AG04450 (cell line): ENCODE measurements at regions not wholly inside any gene's neighbourhood (a gene's known extent, or its start where the extent isn't known, plus 50 kb on each side); places are given as distances from the start of the nearest gene placed in this dataset.
"Not testable (repeated sequence)": the region's sequence is repeated elsewhere in the genome, so short reads cannot be mapped to it uniquely, and the experiment has no call there.

Experiments used
- CTCF ChIA-PET: fragments of 300-600, 350-600 bp; formaldehyde crosslinking; extraction: SDS; loops from one replicate; lab custom pipeline; 2022; ENCODE audit warnings: antibody characterized with exemption, inconsistent platforms; lab: Charles Lee
- POLR2A ChIA-PET: fragments of 350-600 bp; formaldehyde crosslinking; extraction: SDS; loops from one replicate; lab custom pipeline; 2021; ENCODE audit warnings: antibody characterized with exemption, inconsistent platforms; lab: Yijun Ruan, JAX
- DNase-seq: peaks from one replicate; pipeline ENCODE4 v3.0.0-alpha.2; 2011; ENCODE audit warnings: low read depth, low spot score
- H3K27ac ChIP-seq: one replicate; pipeline ENCODE4 v1.5.1; 2012; ENCODE audit warnings: low read depth, low read length, control low read depth
- H3K27me3 ChIP-seq: one replicate; pipeline ENCODE4 v1.6.0; 2012; ENCODE audit warnings: low read length; ENCODE audit not compliant: control insufficient read depth, insufficient read depth
- H3K4me3 ChIP-seq: 2 replicates; pipeline ENCODE4 v1.5.1; 2011; ENCODE audit warnings: mild to moderate bottlenecking, low read depth, low read length, control low read depth
- H3K9me3 ChIP-seq: 2 replicates; pipeline ENCODE4 v1.5.1; 2012; ENCODE audit warnings: low read length; ENCODE audit not compliant: control insufficient read depth, insufficient read depth
- CTCF ChIP-seq: IDR thresholded peaks from 2 replicates; pipeline ENCODE4 v1.5.1; 2011; ENCODE audit warnings: low read depth, low read length, control low read depth, inconsistent platforms

- H3K27me3 ChIP-seq: peaks cover 29% of the 10 kb centered on the region
- CTCF ChIA-PET: interaction anchor here (1.6 kb wide), 1 partner anchor 253 kb away, joined by 5 read pairs; no protein-coding TSS in a partner anchor
- H3K27ac ChIP-seq, POLR2A ChIA-PET, H3K9me3 ChIP-seq, DNase-seq, H3K4me3 ChIP-seq: not testable (repeated sequence)
Measured at GRCh38 chr7:39833865-39834634, 116.0 kb upstream of the CDK13 start.

- CTCF ChIA-PET: no interaction called here
Measured at GRCh38 chr7:39838326-39838725, 111.7 kb upstream of the CDK13 start.

GRCh38 chr7:39845006-39845405, 105.0 kb upstream of the CDK13 start:
- DNase-seq: no peak
- no peak overlapping the region for H3K27ac ChIP-seq
- ChIA-PET CTCF (no interaction called here), POLR2A (no interaction called here)
- no peak overlapping the region for H3K4me3 ChIP-seq
- H3K27me3 ChIP-seq: peaks cover 9% of the 10 kb centered on the region
- no peaks in the 10 kb centered on the region for H3K9me3 ChIP-seq
- TF ChIP-seq CTCF: no peak

More at GRCh38 chr7:39838326-39838725, 111.7 kb upstream of the CDK13 start:
- peaks cover 26% of the 10 kb centered on the region for H3K27me3 ChIP-seq
- TF ChIP-seq CTCF: no peak
- H3K4me3 ChIP-seq: no peak overlapping the region
- H3K27ac ChIP-seq: no peak overlapping the region
- POLR2A ChIA-PET: no interaction called here
- H3K9me3 ChIP-seq: no peaks in the 10 kb centered on the region; the same call in 1 of the 2 replicates
- no peak for DNase-seq

- no peak for TF ChIP-seq CTCF
- peaks cover 6% of the 10 kb centered on the region for H3K27me3 ChIP-seq
- H3K4me3 ChIP-seq: no peak overlapping the region
- H3K27ac ChIP-seq: no peak overlapping the region
- ChIA-PET POLR2A (no interaction called here), CTCF (no interaction called here)
- DNase-seq: no peak
- H3K9me3 ChIP-seq: no peaks in the 10 kb centered on the region
Measured at GRCh38 chr7:39847227-39847626, 102.8 kb upstream of the CDK13 start.

- ChIA-PET POLR2A (no interaction called here), CTCF (no interaction called here)
- H3K9me3 ChIP-seq: no peaks in the 10 kb centered on the region
- no peak for DNase-seq
- no peak overlapping the region for H3K27ac ChIP-seq
- H3K4me3 ChIP-seq: no peak overlapping the region
- TF ChIP-seq CTCF: no peak
- peaks cover 11% of the 10 kb centered on the region for H3K27me3 ChIP-seq
Measured at GRCh38 chr7:39851466-39852045, 98.5 kb upstream of the CDK13 start.

- CTCF ChIA-PET: interaction anchor here (0.6 to 1.0 kb wide), 2 partner anchors 41 to 198 kb away, joined by 3 read pairs; no protein-coding TSS in a partner anchor
- H3K4me3 ChIP-seq: peak overlapping the region; percentile 29
- H3K27ac ChIP-seq, POLR2A ChIA-PET, DNase-seq, H3K9me3 ChIP-seq: not testable (repeated sequence)
- peaks cover 14% of the 10 kb centered on the region for H3K27me3 ChIP-seq
Measured at GRCh38 chr7:39854616-39855324, 95.3 kb upstream of the CDK13 start.
